Suprapubic skin (tissue), 3 donors: ENCODE measurements at regions not wholly inside any gene's neighbourhood (a gene's known extent, or its start where the extent isn't known, plus 50 kb on each side); places are given as distances from the start of the nearest gene placed in this dataset.

Experiments used
- CTCF ChIP-seq, 2 donors: fragments of 200-600 bp in 1 of 2; fragments of 450-650 bp in 1 of 2; sonication (generic) in 1 of 2; IDR thresholded peaks; one replicate each; pipeline ENCODE4 v1.5.1; 2016 to 2019; ENCODE audit warnings: antibody characterized with exemption in 2 of 2, mild to moderate bottlenecking in 1 of 2, moderate library complexity in 1 of 2
- POLR2A ChIP-seq, 2 donors: fragments of 450-650 bp; IDR thresholded peaks; one replicate each; pipeline ENCODE4 v1.6.1; 2017; ENCODE audit warnings: antibody characterized with exemption in 2 of 2, mild to moderate bottlenecking in 2 of 2, moderate library complexity in 2 of 2

- TF ChIP-seq CTCF (IDR thresholded peaks at IDR 0.05) (no peak), POLR2A (IDR thresholded peaks at IDR 0.05) (no peak)
These were observed 52.7 kb upstream of the WLS start for GRCh38 chr1:68285046-68285445.
